Natural killer cell (primary cell): ENCODE measurements at regions not wholly inside any gene's neighbourhood (a gene's known extent, or its start where the extent isn't known, plus 50 kb on each side); places are given as distances from the start of the nearest gene placed in this dataset.

ENCODE experiments used
- ATAC-seq, 3 donors: fragments of 150-1000 bp in 2 of 3; fragments of 200-7000 bp in 1 of 3; cut with Tn5 transposase; 1 replicate in 1 of 3; 2 replicates in 2 of 3; pipeline ENCODE4 v1.10.0; 2021; ENCODE audit warnings: mild to moderate bottlenecking in 2 of 3, moderate library complexity in 2 of 3
- DNase-seq, 2 donors: peaks; one replicate each; pipeline versions ENCODE4 v3.0.0 to v3.0.0-alpha.2; 2013 to 2021; ENCODE audit warnings: mixed read lengths in 1 of 2
- H3K27ac ChIP-seq: one replicate; pipeline ENCODE4 v1.5.1; 2013; ENCODE audit warnings: mild to moderate bottlenecking, low read length
- H3K27me3 ChIP-seq: one replicate; pipeline ENCODE4 v1.6.1; 2013; ENCODE audit warnings: low read length; ENCODE audit not compliant: control insufficient read depth, insufficient read depth
- H3K36me3 ChIP-seq: one replicate; pipeline ENCODE4 v1.6.1; 2013; ENCODE audit warnings: low read length; ENCODE audit not compliant: control insufficient read depth, insufficient read depth
- H3K4me1 ChIP-seq: one replicate; pipeline ENCODE4 v1.6.1; 2013; ENCODE audit warnings: low read length; ENCODE audit not compliant: control insufficient read depth, insufficient read depth
- H3K4me3 ChIP-seq: one replicate; pipeline ENCODE4 v1.5.1; 2013; ENCODE audit warnings: low read length
- H3K9me3 ChIP-seq: one replicate; pipeline ENCODE4 v1.6.1; 2013; ENCODE audit warnings: low read length; ENCODE audit not compliant: control insufficient read depth, insufficient read depth
- H3K27ac Mint-ChIP-seq, 2 donors: one replicate each; pipeline ENCODE4 v1.8.0; 2022; ENCODE audit warnings: mild to moderate bottlenecking in 2 of 2, mixed read lengths in 2 of 2, moderate library complexity in 1 of 2
- H3K27me3 Mint-ChIP-seq, 2 donors: one replicate each; pipeline ENCODE4 v1.8.0; 2022; ENCODE audit warnings: low read depth in 2 of 2, mixed read lengths in 2 of 2
- H3K36me3 Mint-ChIP-seq: one replicate; pipeline ENCODE4 v1.8.0; 2022; ENCODE audit warnings: mixed read lengths
- H3K4me1 Mint-ChIP-seq, 2 donors: one replicate each; pipeline ENCODE4 v1.8.0; 2022; ENCODE audit warnings: mixed read lengths in 2 of 2
- H3K4me3 Mint-ChIP-seq: one replicate; pipeline ENCODE4 v1.8.0; 2022; ENCODE audit warnings: mild to moderate bottlenecking, moderate library complexity, mixed read lengths
- H3K9me3 Mint-ChIP-seq, 2 donors: one replicate each; pipeline ENCODE4 v1.8.0; 2022; ENCODE audit warnings: mixed read lengths in 2 of 2
- CTCF ChIP-seq: fragments of 200-600 bp; IDR thresholded peaks from one replicate; pipeline ENCODE4 v1.8.0; 2022; ENCODE audit warnings: antibody characterized with exemption
- WGBS: methylation state at CpG from one replicate; pipeline ENCODE4 v1.1.7; 2013; ENCODE audit warnings: missing lambda C conversion rate; ENCODE audit not compliant: insufficient coverage; 5-methylcytosine and 5-hydroxymethylcytosine counted together
- intact Hi-C: fragments of 100-400 bp; cut with micrococcal nuclease; formaldehyde crosslinking; loops from one replicate; pipeline ENCODE4 v1.14.2; 2022

GRCh38 chr3:30085486-30085885 lies 520.9 kb upstream of the TGFBR2 start:
- DNase-seq (no peak), ATAC-seq (no peak)
- Mint-ChIP-seq H3K4me3 (no peak overlapping the region), H3K9me3 (no peaks in the 10 kb centered on the region), H3K27ac (no peak overlapping the region), H3K36me3 (no peaks in the 10 kb centered on the region), H3K27me3 (peaks cover 0 to 9% of the 10 kb centered on the region in 2 donors), H3K4me1 (no peaks in the 10 kb centered on the region)
- no peak for TF ChIP-seq CTCF
- intact Hi-C loops = no loop called here
- Histone ChIP-seq H3K4me1 (no peaks in the 10 kb centered on the region), H3K27ac (no peak overlapping the region), H3K4me3 (no peak overlapping the region), H3K27me3 (no peaks in the 10 kb centered on the region), H3K9me3 (no peaks in the 10 kb centered on the region), H3K36me3 (no peaks in the 10 kb centered on the region)
- 33% methylated on average over 1 of the region's 1 CpG for WGBS

- Histone ChIP-seq H3K4me3 (no peak overlapping the region), H3K36me3 (no peaks in the 10 kb centered on the region), H3K27me3 (no peaks in the 10 kb centered on the region), H3K27ac (no peak overlapping the region), H3K4me1 (no peaks in the 10 kb centered on the region), H3K9me3 (no peaks in the 10 kb centered on the region)
- Mint-ChIP-seq H3K27ac (no peak overlapping the region), H3K36me3 (no peaks in the 10 kb centered on the region), H3K27me3 (peaks cover 2 to 13% of the 10 kb centered on the region in 2 donors), H3K4me3 (no peak overlapping the region), H3K4me1 (no peaks in the 10 kb centered on the region), H3K9me3 (no peaks in the 10 kb centered on the region)
- intact Hi-C loops = no loop called here
- DNase-seq (no peak), ATAC-seq (no peak)
- no peak for TF ChIP-seq CTCF
These were observed 514.7 kb upstream of the TGFBR2 start for GRCh38 chr3:30091686-30092085.

GRCh38 chr3:30097022-30097650 lies 509.3 kb upstream of the TGFBR2 start:
- no peak for DNase-seq
- H3K4me1 Mint-ChIP-seq = no peaks in the 10 kb centered on the region
- no peaks in the 10 kb centered on the region for H3K9me3 Mint-ChIP-seq
- 60% methylated on average over 1 of the region's 2 CpGs for WGBS
- ATAC-seq = no peak
- intact Hi-C loops = no loop called here
- H3K4me3 Mint-ChIP-seq = no peak overlapping the region
- Histone ChIP-seq H3K9me3 (no peaks in the 10 kb centered on the region), H3K27ac (no peak overlapping the region), H3K4me1 (no peaks in the 10 kb centered on the region), H3K36me3 (no peaks in the 10 kb centered on the region), H3K4me3 (no peak overlapping the region), H3K27me3 (no peaks in the 10 kb centered on the region)
- no peak for TF ChIP-seq CTCF
- H3K27ac Mint-ChIP-seq = no peak overlapping the region
- H3K27me3 Mint-ChIP-seq = peaks cover 3 to 13% of the 10 kb centered on the region in 2 donors
- no peaks in the 10 kb centered on the region for H3K36me3 Mint-ChIP-seq

- H3K4me3 Mint-ChIP-seq = no peak overlapping the region
- no peak for TF ChIP-seq CTCF
- Histone ChIP-seq H3K4me3 (no peak overlapping the region), H3K9me3 (no peaks in the 10 kb centered on the region), H3K4me1 (no peaks in the 10 kb centered on the region), H3K36me3 (no peaks in the 10 kb centered on the region), H3K27me3 (no peaks in the 10 kb centered on the region), H3K27ac (no peak overlapping the region)
- intact Hi-C loops = no loop called here
- no peak for DNase-seq
- no peak overlapping the region for H3K27ac Mint-ChIP-seq
- no peaks in the 10 kb centered on the region for H3K4me1 Mint-ChIP-seq
- no peak for ATAC-seq
- H3K36me3 Mint-ChIP-seq = no peaks in the 10 kb centered on the region
- peaks cover 3 to 14% of the 10 kb centered on the region in 2 donors for H3K27me3 Mint-ChIP-seq
- no peaks in the 10 kb centered on the region for H3K9me3 Mint-ChIP-seq
These were observed 508.2 kb upstream of the TGFBR2 start for GRCh38 chr3:30098243-30098642.
